MM.1S (cell line): ENCODE measurements at regions not wholly inside any gene's neighbourhood (a gene's known extent, or its start where the extent isn't known, plus 50 kb on each side); places are given as distances from the start of the nearest gene placed in this dataset.

Source experiments
- DNase-seq: peaks from one replicate; pipeline ENCODE4 v3.0.0-alpha.2; 2015
- H2AFZ ChIP-seq: fragments of 300-600 bp; sonication (generic); 2 replicates; pipeline ENCODE4 v1.6.0; 2016; ENCODE audit warnings: antibody characterized with exemption, low read length
- H3F3A ChIP-seq: fragments of 300-600 bp; sonication (generic); 2 replicates; pipeline ENCODE4 v1.6.1; 2016; ENCODE audit warnings: mild to moderate bottlenecking, antibody characterized with exemption, low read length, moderate library complexity, mixed read lengths; ENCODE audit not compliant: insufficient read depth
- H3K27ac ChIP-seq: fragments of 300-600 bp; sonication (generic); 2 replicates; pipeline ENCODE4 v1.5.1; 2016; ENCODE audit warnings: mild to moderate bottlenecking, low read length
- H3K27me3 ChIP-seq: fragments of 300-600 bp; sonication (generic); replicated peaks from 2 replicates; pipeline ENCODE4 v1.6.0; 2016; ENCODE audit warnings: low read length; ENCODE audit not compliant: insufficient read depth
- H3K36me3 ChIP-seq: fragments of 300-600 bp; sonication (generic); replicated peaks from 2 replicates; pipeline ENCODE4 v1.6.1; 2016; ENCODE audit warnings: mild to moderate bottlenecking, low read length, mixed read lengths; ENCODE audit not compliant: insufficient read depth
- H3K4me1 ChIP-seq: fragments of 300-600 bp; sonication (generic); 2 replicates; pipeline ENCODE4 v1.6.1; 2016; ENCODE audit warnings: low read length, mixed read lengths
- H3K4me2 ChIP-seq: fragments of 300-600 bp; sonication (generic); 2 replicates; pipeline ENCODE4 v1.6.0; 2016; ENCODE audit warnings: low read depth, low read length
- H3K4me3 ChIP-seq: fragments of 300-600 bp; sonication (generic); 2 replicates; pipeline ENCODE4 v1.5.1; 2016; ENCODE audit warnings: low read length, mixed read lengths
- H3K79me2 ChIP-seq: fragments of 300-600 bp; sonication (generic); 2 replicates; pipeline ENCODE4 v1.6.1; 2016; ENCODE audit warnings: mixed run types, low read length, mixed read lengths
- H3K9ac ChIP-seq: fragments of 300-600 bp; sonication (generic); 2 replicates; pipeline ENCODE4 v1.6.1; 2016; ENCODE audit warnings: low read length, mixed read lengths
- H3K9me2 ChIP-seq: fragments of 300-600 bp; sonication (generic); replicated peaks from 2 replicates; pipeline ENCODE4 v1.6.1; 2016; ENCODE audit warnings: mild to moderate bottlenecking, low read length, mixed read lengths; ENCODE audit not compliant: insufficient read depth
- H3K9me3 ChIP-seq: fragments of 300-600 bp; sonication (generic); replicated peaks from 2 replicates; pipeline ENCODE4 v1.6.1; 2016; ENCODE audit warnings: mild to moderate bottlenecking, low read length, mixed read lengths; ENCODE audit not compliant: insufficient read depth
- H4K20me1 ChIP-seq: fragments of 300-600 bp; sonication (generic); 2 replicates; pipeline ENCODE4 v1.6.1; 2016; ENCODE audit warnings: mild to moderate bottlenecking, low read length, moderate library complexity, mixed read lengths; ENCODE audit not compliant: insufficient read depth
- CTCF ChIP-seq: fragments of 300-600 bp; sonication (generic); IDR thresholded peaks from 2 replicates; pipeline ENCODE4 v1.5.1; 2016; ENCODE audit warnings: antibody characterized with exemption, low read length, mixed read lengths
- EZH2 ChIP-seq: fragments of 300-600 bp; sonication (generic); optimal IDR thresholded peaks from 2 replicates; pipeline ENCODE3; 2017; ENCODE audit warnings: low read depth, mild to moderate bottlenecking, antibody characterized with exemption, low read length, mixed read lengths
- EZH2phosphoT487 ChIP-seq: fragments of 300-600 bp; sonication (generic); IDR thresholded peaks from 2 replicates; pipeline ENCODE4 v1.6.1; 2018; ENCODE audit warnings: antibody characterized with exemption, low read length

- DNase-seq, result no peak
- Histone ChIP-seq H3K27me3 (no peaks in the 10 kb centered on the region), H3K4me3 (no peak overlapping the region), H3K79me2 (no peaks in the 10 kb centered on the region), H3K9ac (no peak overlapping the region), H3K4me2 (no peak overlapping the region), H3K9me2 (no peaks in the 10 kb centered on the region), H3K9me3 (no peaks in the 10 kb centered on the region), H3K4me1 (no peaks in the 10 kb centered on the region), H4K20me1 (no peaks in the 10 kb centered on the region), H3K27ac (no peak overlapping the region), H2AFZ (no peak overlapping the region), H3F3A (no peaks in the 10 kb centered on the region), H3K36me3 (no peaks in the 10 kb centered on the region)
- TF ChIP-seq EZH2phosphoT487 (no peak), EZH2 (no peak), CTCF (no peak)
Measured at GRCh38 chr3:31455524-31455923, 77.2 kb upstream of the STT3B start.

GRCh38 chr3:31456373-31456772 lies 76.4 kb upstream of the STT3B start:
- Histone ChIP-seq H2AFZ (no peak overlapping the region), H4K20me1 (no peaks in the 10 kb centered on the region)
- no peak for TF ChIP-seq EZH2

GRCh38 chr3:31461426-31461825 lies 71.3 kb upstream of the STT3B start:
- Histone ChIP-seq H3K36me3 (no peaks in the 10 kb centered on the region), H3K27ac (no peak overlapping the region), H3K79me2 (no peaks in the 10 kb centered on the region), H3K9me2 (no peaks in the 10 kb centered on the region), H2AFZ (no peak overlapping the region), H3K4me3 (no peak overlapping the region), H3F3A (no peaks in the 10 kb centered on the region), H3K9ac (no peak overlapping the region), H3K27me3 (no peaks in the 10 kb centered on the region), H3K4me2 (no peak overlapping the region), H4K20me1 (no peaks in the 10 kb centered on the region), H3K4me1 (no peaks in the 10 kb centered on the region), H3K9me3 (no peaks in the 10 kb centered on the region)
- TF ChIP-seq EZH2 (no peak), CTCF (no peak), EZH2phosphoT487 (no peak)
- no peak for DNase-seq

More at GRCh38 chr3:31456373-31456772, 76.4 kb upstream of the STT3B start:
- H3F3A ChIP-seq, result no peaks in the 10 kb centered on the region
- no peak overlapping the region for H3K4me2 ChIP-seq
- no peaks in the 10 kb centered on the region for H3K9me2 ChIP-seq
- no peak overlapping the region for H3K27ac ChIP-seq
- no peaks in the 10 kb centered on the region for H3K4me1 ChIP-seq
- no peak overlapping the region for H3K4me3 ChIP-seq
- no peaks in the 10 kb centered on the region for H3K36me3 ChIP-seq
- DNase-seq, result no peak
- H3K9me3 ChIP-seq, result no peaks in the 10 kb centered on the region
- H3K79me2 ChIP-seq, result no peaks in the 10 kb centered on the region
- H3K27me3 ChIP-seq, result no peaks in the 10 kb centered on the region
- no peak overlapping the region for H3K9ac ChIP-seq

GRCh38 chr3:31462050-31462569 lies 70.6 kb upstream of the STT3B start:
- no peak for DNase-seq
- no peak overlapping the region for H3K9ac ChIP-seq
- no peaks in the 10 kb centered on the region for H3K79me2 ChIP-seq
- no peaks in the 10 kb centered on the region for H3F3A ChIP-seq
- H3K27me3 ChIP-seq, result no peaks in the 10 kb centered on the region
- H3K4me1 ChIP-seq, result no peaks in the 10 kb centered on the region
- no peak overlapping the region for H3K4me2 ChIP-seq
- H3K9me3 ChIP-seq, result no peaks in the 10 kb centered on the region
- no peak overlapping the region for H3K4me3 ChIP-seq
- H3K36me3 ChIP-seq, result no peaks in the 10 kb centered on the region
- H4K20me1 ChIP-seq, result no peaks in the 10 kb centered on the region
- H2AFZ ChIP-seq, result no peak overlapping the region
- no peak overlapping the region for H3K27ac ChIP-seq
- no peak; the same call in 1 of the 2 replicates for TF ChIP-seq CTCF
- H3K9me2 ChIP-seq, result no peaks in the 10 kb centered on the region
